Lower lobe of right lung (tissue), 2 donors: ENCODE measurements at regions not wholly inside any gene's neighbourhood (a gene's known extent, or its start where the extent isn't known, plus 50 kb on each side); places are given as distances from the start of the nearest gene placed in this dataset.

ENCODE experiments used
- ATAC-seq, 2 donors: fragments of 200-7000 bp; cut with Tn5 transposase; one replicate each; pipeline ENCODE4 v1.9.1; 2020 to 2022; ENCODE audit warnings: mild to moderate bottlenecking in 2 of 2, moderate library complexity in 2 of 2
- DNase-seq: peaks from one replicate; pipeline ENCODE4 v3.0.0-alpha.2; 2020
- H3K27ac ChIP-seq: fragments of 200-600 bp; one replicate; pipeline ENCODE4 v1.8.0; 2022
- H3K27me3 ChIP-seq: fragments of 200-600 bp; one replicate; pipeline ENCODE4 v1.8.0; 2022; ENCODE audit warnings: low read depth
- H3K36me3 ChIP-seq: fragments of 200-600 bp; one replicate; pipeline ENCODE4 v1.8.0; 2022; ENCODE audit warnings: mild to moderate bottlenecking
- H3K4me1 ChIP-seq: fragments of 200-600 bp; one replicate; pipeline ENCODE4 v1.8.0; 2022
- H3K4me3 ChIP-seq: fragments of 200-600 bp; one replicate; pipeline ENCODE4 v1.8.0; 2022; ENCODE audit warnings: mild to moderate bottlenecking
- H3K9me3 ChIP-seq: fragments of 200-600 bp; one replicate; pipeline ENCODE4 v1.8.0; 2022
- CTCF ChIP-seq: fragments of 200-600 bp; IDR thresholded peaks from one replicate; pipeline ENCODE4 v1.8.0; 2022; ENCODE audit warnings: antibody characterized with exemption, mild to moderate bottlenecking
- intact Hi-C: fragments of 100-400 bp; cut with DNase I; formaldehyde crosslinking; loops from one replicate; pipeline ENCODE4 v1.11.0; 2022
- donor health status: DM: no; HTN: yes; CAD: no; lungs with severe emphysema.

- H3K9me3 ChIP-seq: peaks cover 4% of the 10 kb centered on the region
- no peak for TF ChIP-seq CTCF
- H3K27me3 ChIP-seq: no peaks in the 10 kb centered on the region
- no peaks in the 10 kb centered on the region for H3K4me1 ChIP-seq
- DNase-seq (no peak), ATAC-seq (no peak)
- intact Hi-C loops: no loop called here
- H3K36me3 ChIP-seq: no peaks in the 10 kb centered on the region
- no peak overlapping the region for H3K27ac ChIP-seq
- no peak overlapping the region for H3K4me3 ChIP-seq
Observed at GRCh38 chr11:107276077-107276476, 181.5 kb downstream of the CWF19L2 start.

GRCh38 chr11:107275632-107276031 lies 182.0 kb downstream of the CWF19L2 start:
- H3K4me3 ChIP-seq: no peak overlapping the region
- no peak overlapping the region for H3K27ac ChIP-seq
- TF ChIP-seq CTCF: no peak
- no peaks in the 10 kb centered on the region for H3K4me1 ChIP-seq
- peaks cover 4% of the 10 kb centered on the region for H3K9me3 ChIP-seq
- DNase-seq (no peak), ATAC-seq (no peak)
- H3K36me3 ChIP-seq: no peaks in the 10 kb centered on the region
- intact Hi-C loops: no loop called here
- H3K27me3 ChIP-seq: no peaks in the 10 kb centered on the region

GRCh38 chr11:107274138-107274537 lies 183.5 kb downstream of the CWF19L2 start:
- H3K4me1 ChIP-seq: no peaks in the 10 kb centered on the region
- intact Hi-C loops: no loop called here
- ATAC-seq: no peak

GRCh38 chr11:107272561-107272960 lies 185.1 kb downstream of the CWF19L2 start:
- H3K4me3 ChIP-seq: no peak overlapping the region
- H3K9me3 ChIP-seq: no peaks in the 10 kb centered on the region
- TF ChIP-seq CTCF: no peak
- H3K4me1 ChIP-seq: no peaks in the 10 kb centered on the region
- ATAC-seq (no peak), DNase-seq (no peak)
- H3K27me3 ChIP-seq: no peaks in the 10 kb centered on the region
- H3K36me3 ChIP-seq: no peaks in the 10 kb centered on the region
- intact Hi-C loops: no loop called here
- H3K27ac ChIP-seq: no peak overlapping the region

More at GRCh38 chr11:107274138-107274537, 183.5 kb downstream of the CWF19L2 start:
- Histone ChIP-seq H3K9me3 (no peaks in the 10 kb centered on the region), H3K4me3 (no peak overlapping the region), H3K27ac (no peak overlapping the region), H3K27me3 (no peaks in the 10 kb centered on the region), H3K36me3 (no peaks in the 10 kb centered on the region)
- no peak for DNase-seq
- TF ChIP-seq CTCF: no peak

GRCh38 chr11:107271425-107271824 lies 186.2 kb downstream of the CWF19L2 start:
- H3K27ac ChIP-seq: no peak overlapping the region
- no peak for TF ChIP-seq CTCF
- no peaks in the 10 kb centered on the region for H3K27me3 ChIP-seq
- ATAC-seq (no peak), DNase-seq (no peak)
- H3K4me3 ChIP-seq: no peak overlapping the region
- no peaks in the 10 kb centered on the region for H3K4me1 ChIP-seq
- no peaks in the 10 kb centered on the region for H3K36me3 ChIP-seq
- no peaks in the 10 kb centered on the region for H3K9me3 ChIP-seq
- intact Hi-C loops: no loop called here

- TF ChIP-seq CTCF: no peak
- H3K36me3 ChIP-seq: no peaks in the 10 kb centered on the region
- DNase-seq: no peak
- no peaks in the 10 kb centered on the region for H3K4me1 ChIP-seq
- no peak overlapping the region for H3K27ac ChIP-seq
- no peaks in the 10 kb centered on the region for H3K9me3 ChIP-seq
- H3K4me3 ChIP-seq: no peak overlapping the region
- ATAC-seq: no peak
- intact Hi-C loops: no loop called here
- H3K27me3 ChIP-seq: no peaks in the 10 kb centered on the region
Observed at GRCh38 chr11:107268977-107269376, 188.6 kb downstream of the CWF19L2 start.
